MM.1S (cell line): ENCODE measurements at regions not wholly inside any gene's neighbourhood (a gene's known extent, or its start where the extent isn't known, plus 50 kb on each side); places are given as distances from the start of the nearest gene placed in this dataset.

Experiments
- EZH2 ChIP-seq: fragments of 300-600 bp; sonication (generic); optimal IDR thresholded peaks from 2 replicates; pipeline ENCODE3; 2017; ENCODE audit warnings: low read depth, mild to moderate bottlenecking, antibody characterized with exemption, low read length, mixed read lengths
- EZH2phosphoT487 ChIP-seq: fragments of 300-600 bp; sonication (generic); IDR thresholded peaks from 2 replicates; pipeline ENCODE4 v1.6.1; 2018; ENCODE audit warnings: antibody characterized with exemption, low read length
- TF ChIP-seq, protein P1 (sequence below): fragments of 300-600 bp; sonication (generic); IDR thresholded peaks from 2 replicates; pipeline ENCODE4 v1.5.1; 2016; ENCODE audit warnings: antibody characterized with exemption, low read length, mixed read lengths

- TF ChIP-seq, protein P1, sequence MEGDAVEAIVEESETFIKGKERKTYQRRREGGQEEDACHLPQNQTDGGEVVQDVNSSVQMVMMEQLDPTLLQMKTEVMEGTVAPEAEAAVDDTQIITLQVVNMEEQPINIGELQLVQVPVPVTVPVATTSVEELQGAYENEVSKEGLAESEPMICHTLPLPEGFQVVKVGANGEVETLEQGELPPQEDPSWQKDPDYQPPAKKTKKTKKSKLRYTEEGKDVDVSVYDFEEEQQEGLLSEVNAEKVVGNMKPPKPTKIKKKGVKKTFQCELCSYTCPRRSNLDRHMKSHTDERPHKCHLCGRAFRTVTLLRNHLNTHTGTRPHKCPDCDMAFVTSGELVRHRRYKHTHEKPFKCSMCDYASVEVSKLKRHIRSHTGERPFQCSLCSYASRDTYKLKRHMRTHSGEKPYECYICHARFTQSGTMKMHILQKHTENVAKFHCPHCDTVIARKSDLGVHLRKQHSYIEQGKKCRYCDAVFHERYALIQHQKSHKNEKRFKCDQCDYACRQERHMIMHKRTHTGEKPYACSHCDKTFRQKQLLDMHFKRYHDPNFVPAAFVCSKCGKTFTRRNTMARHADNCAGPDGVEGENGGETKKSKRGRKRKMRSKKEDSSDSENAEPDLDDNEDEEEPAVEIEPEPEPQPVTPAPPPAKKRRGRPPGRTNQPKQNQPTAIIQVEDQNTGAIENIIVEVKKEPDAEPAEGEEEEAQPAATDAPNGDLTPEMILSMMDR = no peak
- no peak for TF ChIP-seq EZH2phosphoT487
- TF ChIP-seq EZH2 = no peak
Measured at GRCh38 chr18:27277554-27277953, 92.4 kb upstream of the CHST9 start.
